HG03520 (cell line): ENCODE measurements at regions not wholly inside any gene's neighbourhood (a gene's known extent, or its start where the extent isn't known, plus 50 kb on each side); places are given as distances from the start of the nearest gene placed in this dataset.
"Not testable (repeated sequence)": the region's sequence is repeated elsewhere in the genome, so short reads cannot be mapped to it uniquely, and the experiment has no call there.

ENCODE experiments used
- ATAC-seq: cut with Tn5 transposase; IDR thresholded peaks from one replicate; pipeline ENCODE4 v1.9.1; 2021; ENCODE audit warnings: mild to moderate bottlenecking, moderate library complexity; ENCODE audit not compliant: unreplicated experiment

- peak; percentile 87 for ATAC-seq
These were observed 452.3 kb upstream of the ID2 start for GRCh38 chr2:8229546-8229986.

GRCh38 chr2:8230466-8230865, 451.4 kb upstream of the ID2 start:
- no peak for ATAC-seq

- ATAC-seq = no peak
These were observed 450.0 kb upstream of the ID2 start for GRCh38 chr2:8231902-8232301.

- ATAC-seq = no peak
These were observed 449.0 kb upstream of the ID2 start for GRCh38 chr2:8232871-8233270.

GRCh38 chr2:8234253-8234652, 447.6 kb upstream of the ID2 start:
- peak; percentile 26 for ATAC-seq

GRCh38 chr2:8234757-8235374, 447.0 kb upstream of the ID2 start:
- peak; percentile 92 for ATAC-seq

- no peak for ATAC-seq
These were observed 446.4 kb upstream of the ID2 start for GRCh38 chr2:8235419-8235818.

- ATAC-seq = no peak
These were observed 445.5 kb upstream of the ID2 start for GRCh38 chr2:8236391-8236790.

GRCh38 chr2:8238521-8239230, 443.2 kb upstream of the ID2 start:
- no peak for ATAC-seq

- no peak for ATAC-seq
These were observed 442.2 kb upstream of the ID2 start for GRCh38 chr2:8239531-8240088.

GRCh38 chr2:8241317-8241716, 440.5 kb upstream of the ID2 start:
- no peak for ATAC-seq

- ATAC-seq = no peak
These were observed 439.1 kb upstream of the ID2 start for GRCh38 chr2:8242739-8243138.

- no peak for ATAC-seq
These were observed 438.0 kb upstream of the ID2 start for GRCh38 chr2:8243748-8244400.

GRCh38 chr2:8244639-8245038, 437.2 kb upstream of the ID2 start:
- no peak for ATAC-seq

GRCh38 chr2:8246137-8246536, 435.7 kb upstream of the ID2 start:
- no peak for ATAC-seq

- no peak for ATAC-seq
These were observed 433.8 kb upstream of the ID2 start for GRCh38 chr2:8247905-8248622.

GRCh38 chr2:8248623-8248957, 433.3 kb upstream of the ID2 start:
- no peak for ATAC-seq

- no peak for ATAC-seq
These were observed 432.7 kb upstream of the ID2 start for GRCh38 chr2:8249141-8249540.

GRCh38 chr2:8249769-8250168, 432.1 kb upstream of the ID2 start:
- ATAC-seq = no peak

- ATAC-seq = not testable (repeated sequence)
These were observed 431.6 kb upstream of the ID2 start for GRCh38 chr2:8250290-8250689.

- no peak for ATAC-seq
These were observed 430.6 kb upstream of the ID2 start for GRCh38 chr2:8251291-8251690.
